NCI-H2196 (cell line): ENCODE measurements at regions not wholly inside any gene's neighbourhood (a gene's known extent, or its start where the extent isn't known, plus 50 kb on each side); places are given as distances from the start of the nearest gene placed in this dataset.

ENCODE experiments used
- DNase-seq: peaks from one replicate; lab custom pipeline; 2025; ENCODE audit not compliant: unreplicated experiment; lab: John Stamatoyannopoulos, UW

DNA sequence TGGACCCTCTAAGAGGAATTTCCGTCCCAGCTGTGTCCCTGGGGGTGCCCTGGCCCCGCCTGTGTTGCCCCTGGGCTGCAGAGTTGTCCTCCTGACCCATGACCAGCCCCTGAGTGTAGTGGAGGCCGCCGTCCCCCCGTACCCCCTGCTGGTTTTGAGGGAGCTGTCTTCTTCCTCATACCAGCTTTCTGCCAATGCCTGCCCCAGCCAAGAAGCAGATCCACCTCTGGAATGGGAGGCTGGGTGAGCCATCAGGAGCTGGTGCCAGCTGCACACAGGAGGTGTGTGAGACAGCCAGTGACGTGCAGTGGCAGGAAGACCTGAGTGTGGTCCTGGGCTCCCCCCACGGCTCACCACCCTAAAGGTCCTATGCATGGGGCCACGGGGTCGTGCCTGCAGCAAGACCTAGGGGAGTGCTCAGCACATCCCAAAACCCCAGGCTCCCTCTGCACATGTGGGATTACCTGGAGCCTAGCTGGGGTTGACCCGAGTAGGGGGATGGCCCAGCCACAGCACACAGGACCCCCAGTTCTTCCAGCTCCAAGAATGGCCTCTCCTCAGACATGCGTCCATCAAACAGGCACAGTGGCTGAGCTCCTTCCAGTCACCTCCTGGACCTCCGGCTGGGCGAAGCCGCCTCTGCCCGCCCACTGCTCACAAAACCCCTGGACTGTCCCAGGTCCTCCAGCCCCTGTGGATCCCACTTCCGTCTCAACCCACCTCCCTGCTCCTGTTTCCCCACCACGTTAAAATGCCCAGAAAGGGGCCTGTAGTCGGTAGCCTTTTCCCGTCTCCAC lies 647.6 kb downstream of the BRD1 start:
- DNase-seq: no peak

DNA sequence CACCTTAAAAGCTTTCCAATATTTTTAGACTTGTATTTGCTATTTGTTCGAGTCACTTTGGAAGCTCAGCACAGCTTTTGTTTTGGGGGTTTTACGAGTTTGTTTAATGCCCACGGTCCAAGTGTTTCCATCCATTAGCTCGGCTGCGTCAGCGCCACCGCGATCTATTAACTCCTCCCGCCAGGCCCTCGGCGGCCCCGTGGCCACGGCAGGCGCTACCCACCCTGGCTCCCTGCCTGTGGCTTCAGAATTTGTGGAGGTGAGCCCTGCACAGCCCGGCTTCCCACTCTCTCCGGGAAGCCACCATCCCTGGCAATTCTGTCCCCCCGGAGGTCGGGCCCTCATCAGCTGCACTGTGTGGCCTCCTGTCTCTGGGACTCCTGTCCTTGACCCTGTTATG lies 648.5 kb downstream of the BRD1 start:
- DNase-seq: no peak

- DNase-seq: no peak
Observed at GRCh38 chr22:49178246-49179005, 649.2 kb downstream of the BRD1 start.

DNA sequence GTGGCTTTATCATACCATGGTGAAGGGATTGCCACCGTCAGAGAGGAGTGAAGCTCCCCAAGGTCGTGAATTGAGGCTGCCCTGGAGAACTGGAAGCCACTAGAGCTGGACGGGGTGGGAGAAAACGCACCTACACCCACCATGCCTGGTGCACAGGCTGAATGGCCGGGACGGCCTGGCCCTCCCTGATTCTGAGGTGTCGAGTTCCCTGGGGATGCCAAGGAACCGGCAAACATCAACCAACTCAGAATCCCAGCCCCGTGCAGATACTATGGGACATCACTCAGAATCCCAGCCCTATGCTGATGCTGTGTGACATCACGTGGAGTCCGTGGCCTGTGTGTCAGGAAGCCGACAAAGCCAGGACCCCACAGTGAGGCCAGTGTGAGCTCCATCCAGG lies 650.0 kb downstream of the BRD1 start:
- no peak for DNase-seq

GRCh38 chr22:49176956-49177355 lies 650.7 kb downstream of the BRD1 start:
- DNase-seq: no peak

- no peak for DNase-seq
Observed at GRCh38 chr22:49170053-49170452, 657.6 kb downstream of the BRD1 start.

- no peak for DNase-seq
Observed at GRCh38 chr22:49169074-49169744, 658.5 kb downstream of the BRD1 start.

DNA sequence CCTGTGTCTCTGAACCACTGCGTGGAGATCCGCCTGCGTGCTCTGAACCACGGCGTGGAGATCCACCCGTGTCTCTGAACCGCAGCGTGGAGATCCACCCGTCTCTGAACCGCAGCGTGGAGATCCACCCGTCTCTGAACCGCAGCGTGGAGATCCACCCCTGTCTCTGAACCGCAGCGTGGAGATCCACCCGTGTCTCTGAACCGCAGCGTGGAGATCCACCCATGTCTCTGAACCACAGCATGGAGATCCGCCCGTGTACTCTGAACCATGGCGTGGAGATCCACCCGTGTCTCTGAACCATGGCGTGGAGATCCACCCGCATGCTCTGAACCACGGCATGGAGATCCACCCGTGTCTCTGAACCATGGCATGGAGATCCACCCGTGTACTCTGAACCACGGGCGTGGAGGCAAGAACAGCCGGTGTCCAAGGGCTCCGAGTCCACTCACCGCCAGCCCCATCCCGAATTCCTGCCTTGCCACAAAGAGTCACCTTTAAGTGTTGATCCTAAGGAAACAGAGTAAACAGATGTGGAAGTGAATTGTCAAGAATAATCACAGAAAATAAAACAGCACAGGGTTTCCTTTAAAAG lies 659.4 kb downstream of the BRD1 start:
- DNase-seq: no peak

DNA sequence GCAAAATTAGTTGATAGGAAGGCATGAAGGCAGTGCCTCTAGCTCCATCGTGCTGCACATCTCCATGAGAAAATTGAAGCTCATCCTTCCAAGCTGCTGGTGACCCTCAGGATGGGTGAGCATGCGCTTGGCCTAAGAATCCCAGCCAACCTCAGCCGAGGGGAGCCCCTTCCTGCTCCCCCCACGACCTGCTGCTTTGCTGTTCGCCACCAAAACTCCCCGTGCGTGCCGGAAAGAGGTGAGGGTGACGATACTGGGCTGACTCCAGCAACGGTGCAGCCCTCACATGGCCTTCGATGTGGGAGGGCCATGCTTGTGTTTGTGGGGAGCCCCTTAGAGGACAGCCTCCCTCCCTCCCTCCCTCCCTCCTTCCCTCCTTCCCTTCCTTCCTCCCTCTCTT lies 660.9 kb downstream of the BRD1 start:
- DNase-seq: no peak

GRCh38 chr22:49166211-49166610 lies 661.5 kb downstream of the BRD1 start:
- no peak for DNase-seq

- no peak for DNase-seq
Observed at GRCh38 chr22:49164773-49165320, 662.8 kb downstream of the BRD1 start.

GRCh38 chr22:49163960-49164690 lies 663.5 kb downstream of the BRD1 start:
- no peak for DNase-seq

GRCh38 chr22:49163258-49163959 lies 664.3 kb downstream of the BRD1 start:
- DNase-seq: no peak

- no peak for DNase-seq
Observed at GRCh38 chr22:49162841-49163240, 664.8 kb downstream of the BRD1 start.

GRCh38 chr22:49161002-49161850 lies 666.4 kb downstream of the BRD1 start:
- no peak for DNase-seq

DNA sequence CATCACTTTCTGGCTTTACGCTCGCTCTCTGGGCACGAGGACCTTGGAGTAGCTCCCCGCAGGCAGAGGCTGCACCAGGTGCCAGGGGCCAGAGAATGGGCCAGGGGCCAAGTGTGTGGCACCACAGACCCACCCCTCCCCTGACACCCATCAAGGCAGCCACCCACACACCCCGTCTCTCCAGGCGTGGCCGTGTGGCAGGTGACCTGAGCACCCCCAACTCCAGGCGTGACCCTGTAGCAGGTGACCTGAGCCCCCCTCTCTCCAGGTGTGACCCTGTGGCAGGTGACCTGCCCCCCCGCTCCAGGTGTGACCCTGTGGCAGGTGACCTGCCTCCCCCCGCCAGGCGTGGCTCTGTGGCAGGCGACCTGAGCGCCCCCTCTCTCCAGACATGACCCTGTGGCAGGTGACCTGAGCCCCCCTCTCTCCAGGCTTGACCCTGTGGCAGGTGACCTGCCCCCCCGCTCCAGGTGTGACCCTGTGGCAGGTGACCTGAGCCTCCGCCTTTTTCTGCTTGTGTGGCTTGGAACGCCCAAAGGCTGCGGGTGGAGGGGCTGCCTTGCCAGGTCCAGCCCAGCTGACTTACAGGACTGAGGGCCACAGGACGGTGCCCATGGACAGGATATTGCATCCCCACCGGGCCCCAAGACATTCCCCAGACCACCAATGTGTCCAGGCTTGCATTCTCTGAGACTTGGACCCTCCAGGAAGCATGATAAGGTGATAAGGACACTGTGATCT lies 667.2 kb downstream of the BRD1 start:
- no peak for DNase-seq

GRCh38 chr22:49159711-49160110 lies 668.0 kb downstream of the BRD1 start:
- DNase-seq: no peak
